Vagina (tissue), 2 donors: ENCODE measurements at regions not wholly inside any gene's neighbourhood (a gene's known extent, or its start where the extent isn't known, plus 50 kb on each side); places are given as distances from the start of the nearest gene placed in this dataset.

Experiments used
- DNase-seq, 2 donors: peaks; one replicate each; pipeline ENCODE4 v3.0.0-alpha.2; 2017; ENCODE audit errors: extremely low spot score in 2 of 2
- H3K27ac ChIP-seq: fragments of 200-600 bp; sonication (generic); one replicate; pipeline ENCODE4 v1.5.1; 2019
- H3K27me3 ChIP-seq: fragments of 200-600 bp; sonication (generic); one replicate; pipeline ENCODE4 v1.5.1; 2019
- H3K36me3 ChIP-seq, 2 donors: fragments of 200-600 bp; sonication (generic); one replicate each; pipeline ENCODE4 v1.5.1; 2017 to 2019
- H3K4me1 ChIP-seq: fragments of 200-600 bp; sonication (generic); one replicate; pipeline ENCODE4 v1.5.1; 2019
- H3K4me3 ChIP-seq, 2 donors: fragments of 200-600 bp; sonication (generic); 1 replicate in 1 of 2; 2 replicates in 1 of 2; pipeline ENCODE4 v1.5.1; 2016 to 2019
- H3K9me3 ChIP-seq: fragments of 200-600 bp; sonication (generic); one replicate; pipeline ENCODE4 v1.5.1; 2019
- CTCF ChIP-seq, 3 experiments: fragments of 450-650 bp in 2 of 3; fragments of 200-600 bp in 1 of 3; sonication (generic) in 1 of 3; IDR thresholded peaks; one replicate each; pipeline ENCODE4 v1.5.1; 2017 to 2019; ENCODE audit warnings: antibody characterized with exemption in 3 of 3, mild to moderate bottlenecking in 2 of 3, moderate library complexity in 2 of 3
- POLR2A ChIP-seq, 2 donors: fragments of 450-650 bp; IDR thresholded peaks; one replicate each; pipeline ENCODE4 v1.6.1; 2017; ENCODE audit warnings: antibody characterized with exemption in 2 of 2, mild to moderate bottlenecking in 2 of 2, moderate library complexity in 2 of 2
- POLR2AphosphoS5 ChIP-seq, 2 donors: sonication (generic); formaldehyde crosslinking; IDR thresholded peaks; one replicate each; pipeline ENCODE4 v1.9.0; 2017; ENCODE audit warnings: antibody characterized with exemption in 2 of 2, mild to moderate bottlenecking in 2 of 2, low read depth in 1 of 2; ENCODE audit not compliant: insufficient read depth in 1 of 2
- intact Hi-C: fragments of 100-400 bp; cut with DNase I; formaldehyde crosslinking; loops from one replicate; pipeline ENCODE4 v1.15.1; 2023

GRCh38 chr3:75012791-75013331 is 398.4 kb upstream of the CNTN3 start:
- Histone ChIP-seq H3K27ac (no peak overlapping the region), H3K4me1 (no peaks in the 10 kb centered on the region), H3K9me3 (no peaks in the 10 kb centered on the region), H3K4me3 (no peak overlapping the region), H3K27me3 (no peaks in the 10 kb centered on the region), H3K36me3 (no peaks in the 10 kb centered on the region)
- DNase-seq = no peak
- TF ChIP-seq POLR2AphosphoS5 (IDR thresholded peaks at IDR 0.05; ENCODE audit: insufficient read depth in 1 of 2, low read depth in 1 of 2) = no peak
- TF ChIP-seq CTCF (IDR thresholded peaks at IDR 0.05) = no peak
- TF ChIP-seq POLR2A (IDR thresholded peaks at IDR 0.05) = no peak
- intact Hi-C loops = no loop called here

GRCh38 chr3:75014008-75014407 is 399.5 kb upstream of the CNTN3 start:
- no peak for DNase-seq
- no peaks in the 10 kb centered on the region for H3K36me3 ChIP-seq
- H3K4me1 ChIP-seq = no peaks in the 10 kb centered on the region
- TF ChIP-seq CTCF (IDR thresholded peaks at IDR 0.05) = no peak
- no peak for TF ChIP-seq POLR2AphosphoS5 (IDR thresholded peaks at IDR 0.05; ENCODE audit: insufficient read depth in 1 of 2, low read depth in 1 of 2)
- no peak for TF ChIP-seq POLR2A (IDR thresholded peaks at IDR 0.05)
- no peak overlapping the region for H3K4me3 ChIP-seq
- H3K9me3 ChIP-seq = no peaks in the 10 kb centered on the region
- no peak overlapping the region for H3K27ac ChIP-seq
- intact Hi-C loops = no loop called here
- no peaks in the 10 kb centered on the region for H3K27me3 ChIP-seq

DNA sequence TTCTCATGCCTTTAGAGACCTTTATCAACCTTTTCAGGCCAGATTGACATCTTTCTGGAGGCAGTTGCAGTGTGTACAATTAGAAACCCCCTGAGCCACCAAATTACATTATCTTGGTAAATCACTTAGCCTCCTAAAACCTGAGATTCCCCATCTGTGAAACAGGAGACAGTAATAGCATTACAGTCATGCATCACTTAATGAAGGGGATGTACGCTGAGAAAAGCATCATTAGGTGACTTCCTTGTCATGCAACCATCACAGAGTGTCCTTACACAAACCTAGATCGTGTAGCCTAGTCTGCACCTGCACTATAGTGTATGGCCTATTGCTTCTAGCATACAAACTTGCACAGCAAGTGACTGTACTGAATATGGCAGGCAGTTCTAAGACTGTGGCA is 400.8 kb upstream of the CNTN3 start:
- Histone ChIP-seq H3K9me3 (no peaks in the 10 kb centered on the region), H3K27me3 (no peaks in the 10 kb centered on the region), H3K36me3 (no peaks in the 10 kb centered on the region), H3K4me3 (no peak overlapping the region), H3K4me1 (no peaks in the 10 kb centered on the region), H3K27ac (no peak overlapping the region)
- no peak for DNase-seq
- TF ChIP-seq CTCF (IDR thresholded peaks at IDR 0.05) (no peak), POLR2AphosphoS5 (IDR thresholded peaks at IDR 0.05; ENCODE audit: insufficient read depth in 1 of 2, low read depth in 1 of 2) (no peak), POLR2A (IDR thresholded peaks at IDR 0.05) (no peak)
- intact Hi-C loops = no loop called here

DNA sequence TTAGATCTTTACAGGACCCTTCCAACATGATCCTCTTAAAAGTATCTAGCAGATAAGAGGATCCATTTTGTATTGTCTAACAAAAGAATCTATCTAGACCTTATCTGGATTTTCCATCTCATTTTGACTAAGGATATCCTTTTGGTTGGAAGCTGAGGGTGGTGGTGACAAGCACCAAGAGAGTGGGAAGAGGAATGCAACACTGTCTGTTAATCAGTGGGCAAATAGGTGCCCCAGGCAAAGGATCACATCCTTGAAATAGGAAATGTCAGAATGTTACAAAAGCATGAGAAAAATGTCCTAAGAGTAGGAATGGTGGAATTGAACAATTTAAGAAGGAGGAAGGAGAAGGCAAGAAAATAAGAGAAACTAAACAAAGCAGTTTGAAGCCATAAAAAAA is 420.7 kb upstream of the CNTN3 start:
- Histone ChIP-seq H3K9me3 (no peaks in the 10 kb centered on the region), H3K4me3 (no peak overlapping the region), H3K4me1 (no peaks in the 10 kb centered on the region), H3K27ac (no peak overlapping the region), H3K27me3 (no peaks in the 10 kb centered on the region), H3K36me3 (no peaks in the 10 kb centered on the region)
- no peak for DNase-seq
- intact Hi-C loops = no loop called here
- TF ChIP-seq POLR2A (IDR thresholded peaks at IDR 0.05) (no peak), CTCF (IDR thresholded peaks at IDR 0.05) (no peak), POLR2AphosphoS5 (IDR thresholded peaks at IDR 0.05; ENCODE audit: insufficient read depth in 1 of 2, low read depth in 1 of 2) (no peak)

- DNase-seq = no peak
- Histone ChIP-seq H3K27me3 (no peaks in the 10 kb centered on the region), H3K9me3 (no peaks in the 10 kb centered on the region), H3K4me1 (no peaks in the 10 kb centered on the region), H3K36me3 (no peaks in the 10 kb centered on the region), H3K27ac (no peak overlapping the region), H3K4me3 (no peak overlapping the region)
- TF ChIP-seq POLR2A (IDR thresholded peaks at IDR 0.05) (no peak), CTCF (IDR thresholded peaks at IDR 0.05) (no peak), POLR2AphosphoS5 (IDR thresholded peaks at IDR 0.05; ENCODE audit: insufficient read depth in 1 of 2, low read depth in 1 of 2) (no peak)
- intact Hi-C loops = no loop called here
Measured at GRCh38 chr3:75042941-75043340, 428.5 kb upstream of the CNTN3 start.
